ENCODE measurements at regions not wholly inside any gene's neighbourhood (a gene's known extent, or its start where the extent isn't known, plus 50 kb on each side); places are given as distances from the start of the nearest gene placed in this dataset.

DNA sequence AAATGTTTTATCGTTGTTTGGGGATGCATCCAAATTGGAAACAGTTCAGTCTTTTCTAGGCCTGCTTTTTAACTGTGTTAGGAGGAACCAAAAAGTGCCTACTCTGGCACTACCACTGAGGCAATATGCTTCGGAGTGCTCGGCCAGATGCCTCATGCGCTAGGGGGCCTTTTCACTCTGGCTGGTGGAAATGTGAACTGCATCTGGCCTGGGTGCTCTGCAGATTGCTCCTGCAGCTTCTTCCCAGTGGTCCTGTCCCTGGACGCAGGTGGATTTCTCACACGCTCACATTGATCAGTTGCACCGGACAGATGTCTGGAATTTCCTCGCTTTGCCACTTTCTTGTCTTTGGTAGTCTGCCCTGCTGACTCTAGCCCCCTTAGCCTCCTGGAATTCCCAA lies 330.2 kb upstream of the FMN2 start:
- TF ChIP-seq, protein P1, sequence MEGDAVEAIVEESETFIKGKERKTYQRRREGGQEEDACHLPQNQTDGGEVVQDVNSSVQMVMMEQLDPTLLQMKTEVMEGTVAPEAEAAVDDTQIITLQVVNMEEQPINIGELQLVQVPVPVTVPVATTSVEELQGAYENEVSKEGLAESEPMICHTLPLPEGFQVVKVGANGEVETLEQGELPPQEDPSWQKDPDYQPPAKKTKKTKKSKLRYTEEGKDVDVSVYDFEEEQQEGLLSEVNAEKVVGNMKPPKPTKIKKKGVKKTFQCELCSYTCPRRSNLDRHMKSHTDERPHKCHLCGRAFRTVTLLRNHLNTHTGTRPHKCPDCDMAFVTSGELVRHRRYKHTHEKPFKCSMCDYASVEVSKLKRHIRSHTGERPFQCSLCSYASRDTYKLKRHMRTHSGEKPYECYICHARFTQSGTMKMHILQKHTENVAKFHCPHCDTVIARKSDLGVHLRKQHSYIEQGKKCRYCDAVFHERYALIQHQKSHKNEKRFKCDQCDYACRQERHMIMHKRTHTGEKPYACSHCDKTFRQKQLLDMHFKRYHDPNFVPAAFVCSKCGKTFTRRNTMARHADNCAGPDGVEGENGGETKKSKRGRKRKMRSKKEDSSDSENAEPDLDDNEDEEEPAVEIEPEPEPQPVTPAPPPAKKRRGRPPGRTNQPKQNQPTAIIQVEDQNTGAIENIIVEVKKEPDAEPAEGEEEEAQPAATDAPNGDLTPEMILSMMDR (conservative IDR thresholded peaks at IDR 0.05; ENCODE audit: low read depth, low read length): no peak
- TF ChIP-seq EZH2phosphoT487 (IDR thresholded peaks at IDR 0.05; ENCODE audit: borderline replicate concordance, low read length): no peak
- no peak for TF ChIP-seq EZH2 (IDR thresholded peaks at IDR 0.05; ENCODE audit: low read length, unreplicated experiment)

All from PC-3 (cell line).